ENCODE measurements at regions not wholly inside any gene's neighbourhood (a gene's known extent, or its start where the extent isn't known, plus 50 kb on each side); places are given as distances from the start of the nearest gene placed in this dataset.
"Not testable (repeated sequence)": the region's sequence is repeated elsewhere in the genome, so short reads cannot be mapped to it uniquely, and the experiment has no call there.

DNA sequence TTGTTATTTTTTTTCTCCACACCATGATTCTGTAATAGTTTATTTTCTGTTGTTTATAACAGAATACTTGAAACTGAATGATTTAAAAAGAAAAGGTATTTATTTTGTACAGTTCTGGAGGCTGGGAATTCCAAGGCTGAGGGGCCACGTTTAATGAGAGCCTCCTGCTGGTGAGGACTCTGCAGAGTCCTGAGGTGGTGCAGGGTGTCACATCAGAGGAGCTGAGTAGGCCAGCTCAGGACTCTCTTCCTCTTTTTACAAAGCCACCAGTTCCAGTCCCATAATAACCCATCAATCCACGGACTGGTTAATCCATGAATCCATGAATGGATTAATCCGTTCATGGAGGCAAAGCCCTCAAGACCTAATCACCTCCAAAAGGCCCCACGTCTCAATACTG, 71.6 kb downstream of the TFAP2A start:
- no peak for DNase-seq

DNA sequence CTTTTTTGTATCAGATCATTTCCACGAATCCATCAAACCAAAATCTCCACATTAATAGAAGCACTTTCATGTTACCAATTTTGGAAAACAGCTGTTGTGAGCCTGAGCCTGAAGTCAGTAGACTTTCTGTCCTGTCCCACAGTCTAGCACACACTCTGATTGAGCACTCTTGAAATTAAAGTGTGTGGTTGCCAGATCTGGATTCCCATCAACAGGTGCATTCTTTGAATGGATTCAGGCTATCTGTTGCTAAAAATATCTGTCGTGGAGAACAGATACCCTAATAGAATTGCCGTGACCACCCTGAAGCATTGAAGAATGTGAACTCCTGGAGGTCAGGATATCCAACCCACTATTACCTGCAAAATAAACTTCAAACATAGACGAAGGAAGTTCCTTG, 73.3 kb downstream of the TFAP2A start:
- DNase-seq: no peak

DNA sequence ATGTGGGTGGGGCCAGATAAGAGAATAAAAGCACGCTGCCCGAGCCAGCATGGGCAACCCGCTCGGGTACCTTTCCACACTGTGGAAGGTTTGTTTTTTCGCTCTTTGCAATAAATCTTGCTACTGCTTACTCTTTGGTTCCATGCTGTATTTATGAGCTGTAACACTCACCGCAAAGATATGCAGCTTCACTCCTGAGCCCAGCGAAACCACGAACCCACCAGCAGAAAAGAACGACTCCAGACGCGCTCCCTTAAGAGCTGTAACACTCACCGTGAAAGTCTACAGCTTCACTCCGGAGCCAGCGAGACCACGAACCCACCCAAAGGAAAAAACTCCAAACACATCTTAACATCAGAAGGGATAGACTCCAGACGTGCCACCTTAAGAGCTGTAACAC, 76.7 kb downstream of the TFAP2A start:
- no peak for DNase-seq

DNA sequence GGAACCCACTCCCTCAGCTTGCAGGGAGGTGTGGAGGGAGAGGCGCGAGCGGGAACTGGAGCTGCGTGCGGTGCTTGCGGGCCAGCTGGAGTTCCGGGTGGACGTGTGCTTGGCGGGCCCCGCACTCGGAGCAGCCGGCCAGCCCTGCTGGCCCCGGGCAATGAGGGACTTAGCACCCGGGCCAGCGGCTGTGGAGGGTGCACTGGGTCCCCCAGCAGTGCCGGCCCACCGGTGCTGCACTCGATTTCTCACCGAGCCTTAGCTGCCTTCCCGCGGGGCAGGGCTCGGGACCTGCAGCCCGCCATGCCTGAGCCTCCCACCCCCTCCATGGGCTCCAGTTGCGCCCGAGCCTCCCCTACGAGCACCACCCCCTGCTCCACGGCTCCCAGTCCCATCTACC, 77.5 kb downstream of the TFAP2A start:
- not testable (repeated sequence) for DNase-seq

DNA sequence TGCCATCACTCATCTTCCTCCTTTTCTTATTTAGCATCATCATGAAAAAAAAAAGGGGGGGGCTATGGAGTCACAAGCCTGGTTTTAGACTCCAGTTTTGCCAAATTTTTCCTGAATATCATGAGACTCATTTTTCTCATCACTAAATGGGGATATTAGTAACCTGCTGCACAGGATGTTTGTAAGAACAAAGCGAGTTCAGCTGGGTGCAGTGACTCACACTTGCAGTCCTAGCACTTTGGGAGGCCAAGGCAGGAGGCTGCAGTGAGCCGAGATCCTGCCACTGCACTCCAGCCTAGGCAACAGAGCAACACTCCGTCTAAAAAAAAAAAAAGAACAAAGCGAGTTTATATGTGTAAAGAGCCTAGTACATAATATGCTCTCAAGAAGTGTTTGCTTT, 82.8 kb downstream of the TFAP2A start:
- DNase-seq: no peak

DNA sequence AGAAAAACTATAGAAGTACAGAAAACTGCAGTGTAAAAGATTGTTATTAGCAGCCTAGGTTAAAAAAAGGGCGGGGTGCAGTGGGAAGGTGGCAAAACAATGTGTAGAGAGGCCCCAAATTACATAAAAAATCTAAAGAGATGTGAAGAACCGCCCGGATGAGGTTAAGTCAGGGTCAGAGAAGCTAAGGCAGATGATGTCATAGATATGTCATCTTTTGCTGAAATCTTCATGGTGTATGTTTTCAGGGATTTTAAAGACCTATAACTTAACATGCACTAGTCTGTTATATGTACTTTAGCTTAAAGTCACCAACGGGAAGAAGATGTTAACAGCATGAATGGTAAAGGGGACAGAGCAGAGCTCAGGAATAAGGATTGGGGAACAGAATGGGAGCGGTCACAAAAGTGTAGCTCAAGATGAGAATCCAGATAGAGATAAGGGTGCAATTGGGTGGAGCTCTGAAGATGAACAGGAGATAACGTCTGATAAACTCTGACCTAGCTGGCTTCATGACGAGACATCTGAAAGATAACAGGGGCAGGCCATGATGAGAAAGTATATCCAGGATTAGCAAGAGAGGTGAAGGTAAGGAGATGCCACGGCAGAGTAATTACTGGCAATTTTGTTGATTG, 83.4 kb downstream of the TFAP2A start:
- no peak for DNase-seq

DNA sequence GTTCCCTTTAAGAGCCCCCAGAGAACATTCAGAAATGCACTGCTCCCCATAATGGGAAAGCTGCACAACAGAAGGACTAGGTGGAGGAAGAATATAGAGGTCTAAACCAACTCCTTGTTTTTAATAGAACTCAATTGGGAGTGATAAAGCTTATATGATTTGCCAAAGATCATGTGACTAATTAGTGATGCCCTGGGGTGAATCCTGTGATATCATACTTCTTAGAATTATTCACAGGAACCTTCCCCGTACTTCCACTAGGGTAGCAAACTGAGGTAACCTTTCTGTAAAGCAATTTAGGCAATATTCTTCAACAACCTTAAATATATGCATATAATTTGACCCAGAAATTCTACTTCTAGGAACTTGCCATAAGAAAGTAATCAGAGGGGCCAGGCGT, 84.4 kb downstream of the TFAP2A start:
- DNase-seq: no peak

DNA sequence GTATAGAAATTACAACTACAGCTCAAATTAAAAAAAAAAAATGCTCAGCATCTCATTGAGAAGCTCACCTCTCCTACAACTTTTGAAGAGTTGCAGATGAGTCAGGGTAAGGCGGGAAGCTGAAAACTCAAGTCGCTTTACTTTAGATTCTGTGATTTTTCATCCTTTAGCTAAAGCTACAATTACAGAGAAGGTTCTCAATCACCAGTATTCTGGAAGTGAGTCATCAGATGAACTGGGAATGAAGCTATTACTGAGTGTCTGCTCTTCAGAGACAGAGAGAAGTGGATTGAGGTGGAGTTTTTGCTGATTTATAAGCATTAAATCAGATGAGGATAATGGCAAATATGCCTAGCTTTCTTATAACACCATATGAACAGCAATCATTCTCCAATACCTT, 91.9 kb downstream of the TFAP2A start:
- no peak for DNase-seq

DNA sequence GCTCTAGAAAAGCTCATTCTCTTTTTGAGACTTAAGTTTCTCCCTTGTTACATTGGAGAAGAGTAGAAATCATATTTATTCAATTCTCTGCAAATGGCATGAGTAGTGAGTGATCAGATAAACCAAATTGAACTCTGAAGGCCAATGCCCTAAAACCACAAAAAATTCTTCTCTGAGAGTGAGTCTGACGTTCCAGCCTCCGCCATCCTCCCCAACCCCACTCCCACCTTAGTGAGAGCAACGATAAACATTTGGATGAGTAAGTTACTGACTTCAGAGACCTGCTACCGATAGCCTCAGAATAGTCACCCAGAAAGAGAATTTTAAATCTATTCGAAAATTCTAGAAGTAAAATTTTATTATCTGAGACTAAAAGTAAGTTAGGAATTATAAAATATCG, 94.6 kb downstream of the TFAP2A start:
- DNase-seq: no peak

DNA sequence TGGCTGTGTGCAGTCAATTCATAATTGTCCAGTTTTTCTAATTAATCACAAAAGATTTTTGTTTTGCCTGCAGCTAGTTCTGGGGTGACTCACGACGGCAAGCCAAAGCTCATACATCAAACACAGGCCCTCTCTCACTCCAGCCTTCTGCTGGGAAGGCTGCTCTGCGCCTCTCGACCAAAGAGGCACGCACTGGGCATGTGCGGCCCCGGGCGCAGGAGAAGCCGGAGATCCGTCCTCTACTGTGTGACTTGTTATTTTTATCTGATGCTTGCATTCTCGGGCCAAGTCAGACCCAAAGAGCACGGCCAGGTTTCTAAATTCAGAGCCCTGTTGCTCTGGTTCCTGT, 98.5 kb downstream of the TFAP2A start:
- no peak for DNase-seq

DNA sequence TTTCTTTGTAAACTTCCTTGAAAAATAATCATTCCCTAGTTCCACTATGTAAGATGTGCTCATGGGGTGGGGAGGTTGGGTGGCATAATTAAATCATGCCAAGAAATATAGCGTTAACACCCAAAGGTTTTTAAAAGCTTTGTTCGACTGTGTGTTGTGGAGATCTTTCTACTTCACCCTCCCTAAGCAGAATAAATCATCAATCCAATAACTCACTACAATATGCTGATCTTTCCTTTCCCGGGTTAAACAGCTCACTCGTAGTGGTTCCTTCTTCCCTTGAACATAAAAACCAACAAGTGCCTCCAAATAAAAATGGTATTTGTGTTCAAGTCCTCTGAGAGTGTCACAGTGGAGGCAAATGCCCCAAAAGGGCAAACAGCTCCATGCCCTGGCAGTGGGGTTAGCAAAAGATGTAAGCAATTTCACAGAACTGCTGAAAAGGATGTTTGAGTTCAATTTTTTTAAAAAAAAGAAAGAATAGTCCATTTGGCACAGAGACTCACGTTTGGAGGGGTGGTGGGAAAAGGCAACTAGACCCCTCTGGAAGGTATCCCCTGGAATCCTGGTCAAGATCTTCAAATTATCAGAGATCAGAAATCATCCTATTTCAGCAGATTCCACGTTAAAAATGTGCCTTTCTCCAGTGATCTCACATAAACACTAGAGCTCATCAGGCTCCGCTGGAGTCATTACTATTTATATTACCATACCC, 99.1 kb downstream of the TFAP2A start:
- no peak for DNase-seq

DNA sequence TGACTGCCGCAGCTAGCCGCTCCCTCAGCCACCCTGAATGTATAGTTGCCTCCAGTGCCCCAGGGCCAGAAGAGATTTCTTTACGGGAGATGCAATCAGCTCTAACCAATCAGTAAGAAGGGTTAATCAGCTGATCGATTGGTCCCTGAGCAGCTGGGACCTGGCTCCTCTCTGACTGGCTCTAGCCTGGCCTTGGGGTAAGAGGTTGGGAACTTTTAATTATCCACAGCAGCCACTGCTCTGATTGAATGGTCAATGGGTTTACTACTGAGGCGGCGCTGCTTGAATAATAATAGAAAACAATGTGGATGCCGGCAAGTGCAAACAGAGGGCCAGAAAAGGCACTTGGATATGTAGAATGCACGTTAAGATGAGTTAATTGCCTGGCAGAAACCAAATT, 99.8 kb downstream of the TFAP2A start:
- no peak for DNase-seq

DNA sequence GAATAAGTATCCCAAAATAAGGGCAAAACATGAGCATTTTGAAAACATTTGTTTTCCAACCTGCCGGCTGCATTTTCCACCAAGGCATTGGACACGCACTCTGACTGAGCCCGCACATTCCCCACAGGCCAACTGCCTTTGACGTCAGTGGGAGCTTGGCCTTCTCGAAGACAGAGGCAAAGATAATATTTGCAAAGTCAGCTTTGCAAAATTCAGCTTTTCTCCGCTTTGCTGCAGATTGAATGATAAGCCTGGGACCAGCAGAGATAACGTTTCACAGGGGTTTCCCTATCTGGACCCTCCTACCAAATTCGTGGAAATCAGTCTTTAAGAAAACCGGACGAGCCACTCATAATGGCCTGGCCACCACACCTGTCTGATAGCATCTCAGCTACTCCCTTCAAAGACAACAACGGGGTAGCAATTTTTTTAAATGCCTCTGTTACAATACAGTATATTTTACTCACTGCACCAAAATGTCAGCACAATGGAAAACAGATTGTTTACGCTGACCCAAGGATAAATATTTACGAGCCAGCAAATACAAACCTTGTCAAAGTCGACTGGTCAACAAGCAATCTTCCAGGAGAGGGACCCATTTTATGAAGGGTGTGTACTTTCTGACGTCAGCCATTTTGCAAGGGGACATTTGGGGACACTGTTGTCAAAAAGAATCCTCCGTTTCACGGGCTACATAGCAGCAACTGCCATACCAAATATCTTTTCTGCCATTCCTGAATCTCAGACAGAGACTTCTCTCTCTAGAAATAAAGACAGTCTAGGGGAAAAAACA, 100.5 kb downstream of the TFAP2A start:
- no peak for DNase-seq

DNA sequence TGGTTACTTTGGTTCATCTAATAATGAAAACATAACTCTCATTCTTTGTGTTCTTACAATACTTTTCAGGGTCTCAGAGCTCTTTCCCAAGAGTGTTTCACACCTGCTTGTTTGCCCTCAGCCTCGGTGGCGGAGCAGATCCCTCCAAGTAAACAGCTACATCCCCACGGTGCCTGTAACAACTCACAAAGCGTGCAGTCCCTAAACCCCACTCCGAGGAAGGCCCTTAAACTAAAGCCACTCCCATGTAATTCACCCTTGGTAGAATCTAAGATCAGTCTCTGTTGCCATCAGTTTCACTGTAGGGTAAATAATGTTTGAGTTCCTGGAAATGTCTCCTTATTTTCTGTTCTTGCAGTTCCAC, 101.1 kb downstream of the TFAP2A start:
- DNase-seq: no peak

DNA sequence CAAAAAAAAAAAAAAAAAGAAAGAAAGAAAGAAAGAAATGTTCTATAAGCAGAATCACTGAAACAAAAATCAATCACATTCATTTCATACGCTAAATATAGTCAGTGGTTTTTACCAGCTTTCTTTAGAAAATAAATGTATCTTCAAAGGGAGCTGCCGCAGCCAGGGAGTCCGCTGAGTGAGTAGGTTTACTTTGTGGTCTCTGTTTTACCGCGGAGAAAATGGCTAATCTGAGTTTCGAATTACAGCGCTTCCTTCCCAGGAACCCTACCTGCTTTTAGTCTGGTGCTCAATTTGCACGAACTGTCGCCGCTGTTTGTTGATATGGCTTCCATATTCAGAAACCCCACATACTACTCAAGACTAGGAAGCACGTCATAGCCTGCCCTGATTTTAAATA, 102.4 kb downstream of the TFAP2A start:
- no peak for DNase-seq

DNA sequence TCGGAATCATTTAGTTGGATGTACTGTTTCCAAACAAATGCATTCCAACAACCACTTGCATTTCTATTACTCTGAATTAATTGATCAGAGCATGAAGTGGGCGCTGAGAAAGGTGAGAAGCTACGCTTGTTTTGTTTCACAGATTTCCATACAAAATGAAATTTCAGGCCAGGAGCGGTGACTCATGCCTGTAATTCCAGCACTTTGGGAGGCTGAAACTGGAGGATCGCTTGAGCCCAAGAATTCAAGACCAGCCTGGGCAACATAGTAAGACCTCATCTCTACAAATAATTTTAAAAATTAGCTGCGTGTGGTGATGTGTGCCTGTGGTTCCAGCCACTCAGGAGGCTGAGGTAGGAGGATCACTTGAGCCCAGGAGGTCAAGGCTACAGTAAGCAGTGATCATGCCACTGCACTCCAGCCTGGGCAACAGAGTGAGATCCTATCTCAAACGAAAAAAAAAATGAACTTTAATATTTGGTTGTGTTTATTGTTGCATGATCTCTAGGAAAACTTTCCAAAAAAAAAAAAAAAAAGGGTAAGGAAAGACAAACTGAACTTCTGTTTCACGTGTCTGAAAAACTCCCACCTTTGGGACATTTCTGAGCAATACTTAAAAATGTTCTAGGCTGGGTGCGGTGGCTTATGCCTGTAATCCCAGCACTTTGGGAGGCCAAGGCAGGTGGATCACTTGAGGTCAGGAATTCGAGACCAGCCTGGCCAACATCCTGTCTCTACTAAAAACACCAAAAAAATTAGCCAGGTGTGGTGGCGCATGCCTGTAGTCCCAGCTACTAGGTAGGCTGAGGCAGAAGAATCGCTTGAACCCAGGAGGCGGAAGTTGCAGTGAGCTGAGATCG, 103.1 kb downstream of the TFAP2A start:
- DNase-seq: not testable (repeated sequence)

DNA sequence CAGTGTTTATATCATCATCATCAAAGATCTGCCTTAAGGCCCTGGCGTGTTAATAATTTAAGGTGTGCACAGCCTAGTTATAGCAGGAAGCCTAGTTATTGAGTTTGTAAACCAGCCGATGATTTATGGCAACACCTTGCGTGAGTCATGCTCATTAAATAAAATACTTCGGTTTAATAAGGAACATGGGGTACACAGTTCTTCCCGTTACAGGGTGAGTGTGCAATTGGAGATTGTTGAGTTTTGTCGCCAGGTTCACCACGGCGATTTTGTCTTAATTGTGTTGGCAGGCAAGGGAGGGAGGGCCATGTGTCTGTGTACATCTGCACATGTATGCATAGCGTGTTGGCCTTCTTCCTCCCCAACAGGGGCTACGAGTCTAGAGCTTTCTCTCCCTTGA, 104.0 kb downstream of the TFAP2A start:
- DNase-seq: no peak

DNA sequence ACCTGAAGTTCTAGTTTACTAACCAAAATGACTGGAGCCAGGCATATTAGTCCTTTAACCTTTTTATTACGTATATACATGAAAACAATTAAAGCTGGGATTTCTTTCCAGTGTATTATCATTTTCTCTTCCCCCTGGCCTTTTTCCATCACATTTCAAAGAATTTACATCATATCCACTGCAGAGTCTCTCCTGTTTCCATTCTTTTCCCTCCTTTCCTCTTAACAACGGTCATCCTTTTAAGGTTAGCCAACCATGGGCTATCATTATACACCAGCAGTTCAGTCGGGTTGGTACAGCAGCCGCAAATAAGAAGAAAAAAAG, 104.6 kb downstream of the TFAP2A start:
- no peak for DNase-seq

DNA sequence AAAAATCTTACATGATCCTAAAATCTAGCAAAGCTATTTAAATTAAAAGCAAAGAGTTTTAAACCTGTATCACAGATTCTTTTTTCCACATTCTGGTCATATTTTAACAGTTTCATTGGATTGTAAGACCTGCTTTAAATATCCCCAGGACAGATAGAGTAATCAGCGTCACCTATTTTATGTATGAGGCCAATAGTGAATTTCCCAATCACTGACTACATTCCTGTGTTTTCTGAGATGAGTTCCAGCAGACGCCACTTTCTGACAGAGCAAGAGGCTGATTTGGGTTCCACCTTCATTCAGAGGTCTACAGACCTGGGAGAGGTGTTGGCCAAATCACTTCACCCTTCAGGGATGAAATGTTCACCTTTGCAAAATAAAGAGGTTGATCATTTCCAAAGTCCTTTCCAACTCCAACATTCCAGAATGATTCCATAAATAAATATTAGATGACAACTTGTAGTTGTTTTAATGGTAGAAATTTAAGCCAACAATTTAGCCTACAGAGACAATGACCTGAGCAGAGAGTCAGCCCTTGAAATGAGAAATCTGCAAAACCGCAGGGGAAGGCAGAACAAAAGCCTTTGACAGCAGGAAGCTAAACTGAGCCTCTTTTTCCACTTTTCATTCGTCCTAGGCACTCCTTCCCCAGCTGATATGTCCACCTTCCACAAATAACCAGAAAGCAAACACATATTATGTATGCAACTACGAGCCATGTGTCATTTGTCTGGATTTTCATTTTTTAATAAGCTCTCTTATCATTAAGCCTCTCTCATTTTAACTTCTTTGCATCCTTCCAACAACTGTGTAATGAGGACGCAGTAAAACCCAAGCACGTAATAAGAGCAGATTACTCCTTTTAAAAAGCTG, 105.2 kb downstream of the TFAP2A start:
- DNase-seq: no peak

DNA sequence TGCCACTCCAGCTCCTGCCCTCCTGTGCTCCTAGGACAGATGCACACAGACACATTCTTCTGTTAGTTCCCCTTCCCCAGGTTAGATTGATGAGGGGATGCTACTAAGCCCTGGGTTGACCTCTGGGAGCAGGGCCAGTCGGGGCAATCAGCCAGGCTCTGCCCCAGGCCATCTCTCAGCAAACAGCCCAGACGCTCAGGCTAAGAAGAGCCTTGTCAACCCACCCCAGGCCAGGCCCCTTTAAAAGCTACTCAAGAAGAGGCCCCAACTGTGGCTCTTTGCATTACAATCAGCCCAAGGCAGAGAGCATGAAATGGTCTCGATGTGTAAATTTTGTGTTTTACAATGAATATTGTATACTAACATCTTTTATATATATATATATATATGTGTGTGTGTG, 107.4 kb downstream of the TFAP2A start:
- no peak for DNase-seq

DNA sequence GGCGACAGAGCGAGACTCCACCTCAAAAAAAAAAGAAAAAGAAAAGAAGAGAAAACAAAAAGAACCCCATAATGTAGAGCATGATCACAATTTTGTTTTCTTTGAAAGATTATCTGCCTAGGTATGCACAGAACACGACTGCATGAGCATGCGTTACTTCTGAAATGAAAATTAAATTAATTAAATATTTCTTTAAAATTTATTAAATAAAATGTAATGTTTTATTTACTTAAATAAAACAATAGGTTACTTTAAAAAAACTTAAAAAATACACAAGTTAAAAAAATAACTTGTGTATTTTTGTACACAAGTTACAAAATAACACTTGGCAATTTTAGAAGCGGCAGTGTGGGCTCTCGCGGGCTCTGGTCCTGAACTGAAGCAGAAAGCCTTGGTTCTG, 107.8 kb downstream of the TFAP2A start:
- DNase-seq: no peak

DNA sequence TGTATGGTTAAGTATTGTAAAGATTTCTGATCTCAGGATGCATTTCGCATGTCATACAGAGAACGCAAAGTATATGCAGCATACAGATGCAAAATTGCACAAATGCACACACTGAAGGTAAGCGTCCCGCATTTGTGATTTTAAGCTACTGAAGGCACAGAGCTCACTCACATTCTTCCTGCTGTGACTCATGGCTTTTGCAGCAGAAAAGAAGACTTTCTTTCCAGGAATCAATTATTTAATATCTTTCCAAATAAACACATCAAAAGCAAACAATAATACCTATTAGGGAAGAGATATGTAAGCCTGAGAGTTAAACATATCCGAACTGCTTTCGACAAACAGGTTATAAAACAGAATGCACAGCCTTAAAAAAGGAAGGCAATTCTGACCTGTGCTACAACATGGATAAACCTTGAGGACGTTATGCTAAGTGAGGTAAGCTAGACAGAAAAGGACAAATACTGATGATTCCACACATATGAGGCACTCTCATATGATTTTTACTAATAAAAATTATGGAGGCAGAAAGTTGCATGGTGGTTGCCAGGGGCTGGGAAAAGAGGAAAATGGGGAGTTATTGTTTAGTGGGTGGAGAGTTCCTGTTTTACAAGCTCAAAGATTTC, 109.0 kb downstream of the TFAP2A start:
- no peak for DNase-seq
